A549 (cell line): ENCODE measurements at regions not wholly inside any gene's neighbourhood (a gene's known extent, or its start where the extent isn't known, plus 50 kb on each side); places are given as distances from the start of the nearest gene placed in this dataset.

Source experiments
- CTCF ChIP-seq: fragments of >200 bp; sonication (Bioruptor Twin); formaldehyde crosslinking; IDR thresholded peaks from 3 replicates; pipeline ENCODE4 v1.5.1; 2016
- RAD21 ChIP-seq, 2 experiments: fragments of >200 bp in 1 of 2; sonication (Bioruptor Twin) in 1 of 2; formaldehyde crosslinking in 1 of 2; IDR thresholded peaks in 1 of 2; conservative IDR thresholded peaks in 1 of 2; 2 replicates in 1 of 2; 3 replicates in 1 of 2; pipeline ENCODE4 v1.6.1; 2012 to 2018; ENCODE audit warnings: inconsistent platforms in 1 of 2

GRCh38 chr11:104619751-104620150 lies 278.5 kb downstream of the CASP12 start:
- TF ChIP-seq CTCF = no peak
- no peak for TF ChIP-seq RAD21 (conservative IDR thresholded peaks at IDR 0.05 in 1 of 2, IDR thresholded peaks at IDR 0.05 in 1 of 2)
